Transverse colon (tissue), 4 donors: ENCODE measurements at regions not wholly inside any gene's neighbourhood (a gene's known extent, or its start where the extent isn't known, plus 50 kb on each side); places are given as distances from the start of the nearest gene placed in this dataset.
A peak's percentile ranks its signal among the peaks of the same experiment; 100 is the strongest.

Experiments used
- DNase-seq: peaks from one replicate; pipeline ENCODE4 v3.0.0-alpha.2; 2019
- H3K27ac ChIP-seq, 4 donors: fragments of 200-600 bp; sonication (generic); 2 replicates each; pipeline ENCODE4 v1.5.1; 2016 to 2018; ENCODE audit warnings: inconsistent platforms in 4 of 4
- H3K27me3 ChIP-seq: fragments of 200-600 bp; sonication (generic); 2 replicates; pipeline ENCODE4 v1.5.1; 2017; ENCODE audit warnings: inconsistent platforms
- H3K36me3 ChIP-seq, 4 donors: fragments of 200-600 bp; sonication (generic); 2 replicates each; pipeline ENCODE4 v1.5.1; 2017 to 2019; ENCODE audit warnings: inconsistent platforms in 4 of 4
- H3K4me1 ChIP-seq, 4 donors: fragments of 200-600 bp; sonication (generic); 2 replicates each; pipeline ENCODE4 v1.5.1; 2017 to 2020; ENCODE audit warnings: inconsistent platforms in 4 of 4
- H3K4me3 ChIP-seq, 4 donors: fragments of 200-600 bp; sonication (generic); 1 replicate in 1 of 4; 2 replicates in 3 of 4; pipeline versions ENCODE4 v1.5.1 to v1.6.1; 2017 to 2019; ENCODE audit warnings: inconsistent platforms in 4 of 4
- H3K9me3 ChIP-seq, 2 donors: fragments of 200-600 bp; sonication (generic); 2 replicates each; pipeline ENCODE4 v1.5.1; 2017 to 2019; ENCODE audit warnings: inconsistent platforms in 2 of 2
- CTCF ChIP-seq, 5 experiments: fragments of 200-600 bp in 3 of 5; fragments of 450-650 bp in 2 of 5; sonication (generic) in 3 of 5; IDR thresholded peaks; 1 replicate in 2 of 5; 2 replicates in 3 of 5; pipeline ENCODE4 v1.5.1; 2016 to 2017; ENCODE audit warnings: antibody characterized with exemption in 5 of 5, inconsistent platforms in 3 of 5, mild to moderate bottlenecking in 2 of 5, moderate library complexity in 1 of 5
- EP300 ChIP-seq: sonication (generic); formaldehyde crosslinking; IDR thresholded peaks from one replicate; pipeline ENCODE4 v1.6.1; 2017; ENCODE audit warnings: antibody characterized with exemption, low read depth
- POLR2A ChIP-seq: fragments of 450-650 bp; IDR thresholded peaks from one replicate; pipeline ENCODE4 v1.6.1; 2016; ENCODE audit warnings: antibody characterized with exemption, mild to moderate bottlenecking, moderate library complexity
- POLR2AphosphoS5 ChIP-seq, 3 donors: sonication (generic); formaldehyde crosslinking; IDR thresholded peaks; one replicate each; pipeline ENCODE4 v1.6.1; 2016; ENCODE audit warnings: antibody characterized with exemption in 3 of 3
- WGBS, 2 donors: methylation state at CpG; one replicate each; pipeline ENCODE4 v1.1.5; 2018; ENCODE audit warnings: low coverage in 1 of 2; 5-methylcytosine and 5-hydroxymethylcytosine counted together
- in situ Hi-C, 4 donors: fragments of 200-750 bp; cut with MboI; loops; one replicate each; pipeline versions ENCODE4 v1.15.0 to v1.15.1; 2017; ENCODE audit warnings: low sequenced_read_pairs in 3 of 4, low pct_ligation_motif_present in 1 of 4, low pct_unique_long_range_greater_than_20kb in 1 of 4
- intact Hi-C: fragments of 100-400 bp; cut with DNase I; formaldehyde crosslinking; loops from one replicate; pipeline ENCODE4 v1.15.1; 2023; ENCODE audit warnings: low total_unique reads

GRCh38 chr11:127098684-127099083, 98.1 kb upstream of the KIRREL3 start:
- no peaks in the 10 kb centered on the region for H3K9me3 ChIP-seq
- no peak overlapping the region for H3K27ac ChIP-seq
- in situ Hi-C loops (no loop called here), intact Hi-C loops (no loop called here)
- DNase-seq, result no peak
- 38 to 50% methylated on average over 1 of the region's 1 CpG for WGBS, 2 donors
- no peak for TF ChIP-seq POLR2AphosphoS5 (IDR thresholded peaks at IDR 0.05)
- no peak for TF ChIP-seq EP300
- TF ChIP-seq CTCF (IDR thresholded peaks at IDR 0.05), result no peak
- no peak for TF ChIP-seq POLR2A
- no peaks in the 10 kb centered on the region for H3K36me3 ChIP-seq
- H3K4me1 ChIP-seq, result no peaks in the 10 kb centered on the region
- no peaks in the 10 kb centered on the region for H3K27me3 ChIP-seq
- H3K4me3 ChIP-seq, result no peak overlapping the region

GRCh38 chr11:127080735-127081134, 80.2 kb upstream of the KIRREL3 start:
- Histone ChIP-seq H3K27me3 (no peaks in the 10 kb centered on the region), H3K36me3 (no peaks in the 10 kb centered on the region), H3K4me1 (no peaks in the 10 kb centered on the region), H3K27ac (no peak overlapping the region), H3K4me3 (no peak overlapping the region), H3K9me3 (no peaks in the 10 kb centered on the region)
- in situ Hi-C loops (no loop called here), intact Hi-C loops (no loop called here)
- no peak for DNase-seq
- WGBS, 2 donors, result 30 to 43% methylated on average over 1 to 2 of the region's 2 CpGs
- TF ChIP-seq EP300 (no peak), POLR2A (no peak)

GRCh38 chr11:127075758-127076157, 75.2 kb upstream of the KIRREL3 start:
- peaks cover 3% of the 10 kb centered on the region for H3K27me3 ChIP-seq
- in situ Hi-C loops, result no loop called here
- H3K4me1 ChIP-seq, result no peaks in the 10 kb centered on the region
- TF ChIP-seq CTCF (IDR thresholded peaks at IDR 0.05) (no peak), POLR2A (no peak), EP300 (no peak), POLR2AphosphoS5 (IDR thresholded peaks at IDR 0.05) (no peak)
- no peaks in the 10 kb centered on the region for H3K36me3 ChIP-seq
- no peak overlapping the region for H3K4me3 ChIP-seq
- intact Hi-C loops, result no loop called here
- no peaks in the 10 kb centered on the region for H3K9me3 ChIP-seq
- no peak for DNase-seq
- 92 to 96% methylated on average over 4 of the region's 4 CpGs for WGBS, 2 donors
- H3K27ac ChIP-seq, result no peak overlapping the region

- Histone ChIP-seq H3K4me1 (no peaks in the 10 kb centered on the region), H3K27me3 (peaks cover 3% of the 10 kb centered on the region), H3K36me3 (no peaks in the 10 kb centered on the region), H3K27ac (no peak overlapping the region), H3K9me3 (no peaks in the 10 kb centered on the region), H3K4me3 (no peak overlapping the region)
- intact Hi-C loops, result no loop called here
- TF ChIP-seq POLR2AphosphoS5 (IDR thresholded peaks at IDR 0.05) (peak in 1 of 3 donors; percentile 22), CTCF (IDR thresholded peaks at IDR 0.05) (peak in 4 of 5 experiments; percentile 33 to 62 (median 42)), EP300 (no peak)
- peak; percentile 66 for DNase-seq
- in situ Hi-C loops, result no loop called here
- WGBS, 2 donors, result 42 to 61% methylated on average over 5 to 7 of the region's 7 CpGs
Measured at GRCh38 chr11:127074151-127074761, 73.7 kb upstream of the KIRREL3 start.

GRCh38 chr11:127073621-127074020, 73.1 kb upstream of the KIRREL3 start:
- TF ChIP-seq POLR2AphosphoS5 (IDR thresholded peaks at IDR 0.05) (no peak), EP300 (no peak), POLR2A (no peak), CTCF (IDR thresholded peaks at IDR 0.05) (no peak)
- Histone ChIP-seq H3K9me3 (no peaks in the 10 kb centered on the region), H3K4me3 (no peak overlapping the region), H3K27ac (no peak overlapping the region), H3K27me3 (peaks cover 3% of the 10 kb centered on the region), H3K4me1 (no peaks in the 10 kb centered on the region), H3K36me3 (no peaks in the 10 kb centered on the region)
- intact Hi-C loops (no loop called here), in situ Hi-C loops (no loop called here)
- WGBS, 2 donors, result 60 to 61% methylated on average over 4 of the region's 4 CpGs
- no peak for DNase-seq
